ENCODE measurements at regions not wholly inside any gene's neighbourhood (a gene's known extent, or its start where the extent isn't known, plus 50 kb on each side); places are given as distances from the start of the nearest gene placed in this dataset.
"Not testable (repeated sequence)": the region's sequence is repeated elsewhere in the genome, so short reads cannot be mapped to it uniquely, and the experiment has no call there.

GRCh38 chr14:21921453-21921852, 247.8 kb upstream of the OR4E1 start:
- Mint-ChIP-seq H3K36me3 (ENCODE audit: low read depth) (peaks cover 8% of the 10 kb centered on the region), H3K4me3 (no peak overlapping the region), H3K27ac (no peak overlapping the region), H3K9me3 (no peaks in the 10 kb centered on the region), H3K27me3 (no peaks in the 10 kb centered on the region), H3K4me1 (peaks cover 70% of the 10 kb centered on the region)
- DNase-seq: no peak
- CTCF ChIA-PET: interaction anchor here (0.6 to 4.4 kb wide), 7 partner anchors 8 to 669 kb away, joined by 3 to 45 read pairs (median 6); no protein-coding TSS in a partner anchor
- POLR2A ChIA-PET: interaction anchor here (0.8 to 5.1 kb wide), 5 partner anchors 610 to 646 kb away, joined by 3 to 27 read pairs (median 3); no protein-coding TSS in a partner anchor

DNA sequence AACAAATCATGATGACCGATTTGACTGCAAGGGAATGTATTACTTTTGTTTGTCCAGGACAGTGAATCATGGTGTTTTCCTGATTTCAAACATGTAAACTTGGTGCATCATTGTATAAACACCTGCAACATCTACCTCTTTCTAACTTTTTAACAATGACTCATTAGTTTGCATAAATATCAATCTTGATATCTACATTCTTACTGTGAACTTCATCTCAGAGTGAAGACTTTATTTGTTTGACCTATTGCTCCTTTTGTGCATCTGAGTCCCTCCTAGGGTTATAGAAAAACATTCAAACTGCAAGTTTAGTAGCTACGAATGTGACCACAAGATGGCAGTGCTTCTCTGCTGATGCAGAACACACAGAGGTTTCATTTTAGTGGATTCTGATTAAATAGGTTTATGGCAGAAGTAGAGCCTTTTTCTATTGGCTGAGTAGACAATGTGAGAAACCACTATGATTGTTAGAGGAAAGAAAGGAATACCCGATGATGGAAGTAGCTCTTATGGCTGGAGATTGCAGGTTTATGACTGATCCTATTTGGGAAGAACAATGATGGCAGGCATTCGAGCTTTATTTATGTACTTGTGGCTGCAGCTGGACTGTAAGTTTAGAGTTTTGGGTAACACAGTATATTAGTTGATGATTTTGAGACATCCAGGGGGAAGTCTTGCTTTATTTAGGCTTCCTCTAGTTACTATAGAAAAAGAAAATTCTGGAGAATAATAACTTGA, 244.2 kb upstream of the OR4E1 start:
- ChIA-PET POLR2A (interaction anchor here (0.6 to 5.1 kb wide), 9 partner anchors 15 to 652 kb away, joined by 3 to 27 read pairs (median 4); no protein-coding TSS in a partner anchor), CTCF (interaction anchor here (0.7 to 4.4 kb wide), 25 partner anchors 11 to 726 kb away, joined by 3 to 45 read pairs (median 4); partner anchors contain the start of genes DAD1 and OR6J1)
- H3K27ac Mint-ChIP-seq: peak overlapping the region; percentile 74
- no peaks in the 10 kb centered on the region for H3K36me3 Mint-ChIP-seq (ENCODE audit: low read depth)
- H3K27me3 Mint-ChIP-seq: no peaks in the 10 kb centered on the region
- H3K4me1 Mint-ChIP-seq: peaks cover 69% of the 10 kb centered on the region
- no peaks in the 10 kb centered on the region for H3K9me3 Mint-ChIP-seq
- DNase-seq: peak; percentile 66
- peak overlapping the region; percentile 71 for H3K4me3 Mint-ChIP-seq

DNA sequence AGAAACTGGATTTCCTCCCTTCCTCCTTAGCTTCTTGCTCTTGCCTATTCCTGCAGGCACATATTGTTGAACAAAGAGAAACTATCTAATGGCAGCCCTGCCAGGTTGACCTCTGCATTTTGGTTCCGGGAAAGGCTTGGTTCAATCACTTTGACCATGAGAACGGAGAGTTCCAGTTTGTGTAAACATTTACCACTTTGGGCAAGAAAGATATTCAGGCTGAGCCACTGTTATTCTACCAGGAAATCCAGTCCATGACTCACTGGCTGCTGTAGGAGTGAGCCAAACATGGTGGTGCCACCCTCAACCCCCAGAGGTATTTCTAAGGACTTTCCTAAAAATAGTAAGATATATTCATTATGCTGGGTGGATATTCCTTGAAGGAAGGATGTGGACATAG, 242.2 kb upstream of the OR4E1 start:
- Mint-ChIP-seq H3K27ac (peak overlapping the region; percentile 81), H3K27me3 (peaks cover 3% of the 10 kb centered on the region), H3K4me3 (no peak overlapping the region), H3K9me3 (no peaks in the 10 kb centered on the region), H3K36me3 (ENCODE audit: low read depth) (no peaks in the 10 kb centered on the region), H3K4me1 (peaks cover 66% of the 10 kb centered on the region)
- ChIA-PET CTCF (interaction anchor here (0.6 to 2.1 kb wide), 5 partner anchors 20 to 973 kb away, joined by 3 to 7 read pairs (median 4); no protein-coding TSS in a partner anchor), POLR2A (interaction anchor here (1.7 kb wide), 1 partner anchor 641 kb away, joined by 5 read pairs; no protein-coding TSS in a partner anchor)
- no peak for DNase-seq

GRCh38 chr14:21913759-21914158, 240.1 kb upstream of the OR4E1 start:
- peak overlapping the region; percentile 76 for H3K27ac Mint-ChIP-seq
- peaks cover 8% of the 10 kb centered on the region for H3K27me3 Mint-ChIP-seq
- H3K4me1 Mint-ChIP-seq: peaks cover 58% of the 10 kb centered on the region
- POLR2A ChIA-PET: interaction anchor here (0.9 to 2.9 kb wide), 10 partner anchors 9 to 973 kb away, joined by 3 to 14 read pairs (median 3); no protein-coding TSS in a partner anchor
- peak; percentile 83 for DNase-seq
- no peaks in the 10 kb centered on the region for H3K36me3 Mint-ChIP-seq (ENCODE audit: low read depth)
- H3K9me3 Mint-ChIP-seq: no peaks in the 10 kb centered on the region
- H3K4me3 Mint-ChIP-seq: peak overlapping the region; percentile 30
- CTCF ChIA-PET: interaction anchor here (0.6 to 2.9 kb wide), 36 partner anchors 9 to 972 kb away, joined by 3 to 26 read pairs (median 4); no protein-coding TSS in a partner anchor

- Mint-ChIP-seq H3K27ac (peak overlapping the region; percentile 45), H3K36me3 (ENCODE audit: low read depth) (no peaks in the 10 kb centered on the region), H3K4me1 (peaks cover 44% of the 10 kb centered on the region), H3K4me3 (no peak overlapping the region), H3K9me3 (no peaks in the 10 kb centered on the region), H3K27me3 (peaks cover 8% of the 10 kb centered on the region)
- DNase-seq: no peak
- CTCF ChIA-PET: interaction anchor here (0.9 to 2.9 kb wide), 11 partner anchors 9 to 658 kb away, joined by 3 to 26 read pairs (median 4); no protein-coding TSS in a partner anchor
- POLR2A ChIA-PET: interaction anchor here (1.0 to 2.9 kb wide), 5 partner anchors 12 to 676 kb away, joined by 3 to 14 read pairs (median 4); partner anchors contain the start of gene DAD1
These were observed 238.7 kb upstream of the OR4E1 start for GRCh38 chr14:21912367-21912766.

DNA sequence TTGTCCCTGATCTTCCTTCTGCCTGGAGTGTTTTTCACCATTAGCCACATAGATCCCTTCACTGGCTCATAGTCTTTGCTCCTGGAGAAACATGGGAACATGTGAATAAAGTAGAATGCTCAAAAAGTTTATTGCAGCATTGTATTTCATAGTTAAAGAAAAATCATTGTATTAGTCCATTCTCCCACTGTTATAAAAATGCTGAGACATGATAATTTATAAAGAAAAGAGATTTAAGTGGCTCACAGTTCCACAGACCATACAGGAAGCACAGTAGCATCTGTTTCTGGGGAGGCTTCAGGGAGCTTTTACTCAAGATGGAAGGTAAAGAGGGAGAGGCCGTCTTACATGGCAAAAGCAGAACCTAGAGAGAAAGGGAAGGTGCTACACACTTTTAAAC, 238.3 kb upstream of the OR4E1 start:
- no peak overlapping the region for H3K4me3 Mint-ChIP-seq
- ChIA-PET POLR2A (interaction anchor here (1.0 to 2.6 kb wide), 4 partner anchors 628 to 677 kb away, joined by 3 to 14 read pairs (median 4); partner anchors contain the start of gene DAD1), CTCF (interaction anchor here (0.9 to 2.7 kb wide), 7 partner anchors 12 to 658 kb away, joined by 3 to 26 read pairs (median 4); no protein-coding TSS in a partner anchor)
- H3K9me3 Mint-ChIP-seq: no peaks in the 10 kb centered on the region
- peaks cover 39% of the 10 kb centered on the region for H3K4me1 Mint-ChIP-seq
- H3K27ac Mint-ChIP-seq: no peak overlapping the region
- H3K27me3 Mint-ChIP-seq: peaks cover 8% of the 10 kb centered on the region
- H3K36me3 Mint-ChIP-seq (ENCODE audit: low read depth): no peaks in the 10 kb centered on the region
- DNase-seq: no peak

- H3K9me3 Mint-ChIP-seq: no peaks in the 10 kb centered on the region
- CTCF ChIA-PET: no interaction called here
- H3K27me3 Mint-ChIP-seq: peaks cover 8% of the 10 kb centered on the region
- H3K36me3 Mint-ChIP-seq (ENCODE audit: low read depth): no peaks in the 10 kb centered on the region
- no peak overlapping the region for H3K27ac Mint-ChIP-seq
- POLR2A ChIA-PET: no interaction called here
- DNase-seq: no peak
- H3K4me1 Mint-ChIP-seq: peaks cover 24% of the 10 kb centered on the region
- no peak overlapping the region for H3K4me3 Mint-ChIP-seq
These were observed 236.6 kb upstream of the OR4E1 start for GRCh38 chr14:21910260-21910659.

GRCh38 chr14:21902561-21903181, 229.1 kb upstream of the OR4E1 start:
- H3K4me3 Mint-ChIP-seq: peak overlapping the region; percentile 71
- ChIA-PET CTCF (interaction anchor here (0.7 to 1.1 kb wide), 7 partner anchors 10 to 863 kb away, joined by 3 to 6 read pairs (median 3); no protein-coding TSS in a partner anchor), POLR2A (interaction anchor here (1.0 kb wide), 1 partner anchor 667 kb away, joined by 3 read pairs; no protein-coding TSS in a partner anchor)
- H3K27ac Mint-ChIP-seq: peak overlapping the region; percentile 63
- DNase-seq: peak; percentile 60
- H3K27me3 Mint-ChIP-seq: no peaks in the 10 kb centered on the region
- H3K9me3 Mint-ChIP-seq: no peaks in the 10 kb centered on the region
- H3K36me3 Mint-ChIP-seq (ENCODE audit: low read depth): no peaks in the 10 kb centered on the region
- H3K4me1 Mint-ChIP-seq: peaks cover 16% of the 10 kb centered on the region

DNA sequence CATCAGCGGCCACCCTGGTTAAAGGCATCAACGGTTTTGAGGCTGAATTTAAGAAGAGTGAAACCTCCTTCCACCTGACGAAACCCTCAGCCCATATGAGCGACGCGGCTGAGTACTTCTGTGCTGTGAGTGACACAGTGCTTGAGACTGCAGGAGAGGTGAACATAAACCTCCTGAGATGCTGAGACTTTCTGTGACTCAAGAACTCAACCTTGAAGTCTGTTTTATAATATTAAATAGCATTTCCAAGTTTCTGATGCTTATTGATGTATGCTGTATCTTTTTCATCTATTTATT, 221.2 kb upstream of the OR4E1 start:
- Mint-ChIP-seq H3K27ac (peak overlapping the region; percentile 77), H3K4me1 (peaks cover 27% of the 10 kb centered on the region), H3K4me3 (peak overlapping the region; percentile 71)
- ChIA-PET POLR2A (interaction anchor here (1.3 to 1.5 kb wide), 2 partner anchors 632 to 662 kb away, joined by 3 to 5 read pairs; no protein-coding TSS in a partner anchor), CTCF (interaction anchor here (0.9 to 2.2 kb wide), 5 partner anchors 17 to 35 kb away, joined by 3 to 9 read pairs (median 3); no protein-coding TSS in a partner anchor)
- not testable (repeated sequence) for H3K9me3 Mint-ChIP-seq; H3K27me3 Mint-ChIP-seq; DNase-seq; H3K36me3 Mint-ChIP-seq (ENCODE audit: low read depth)

DNA sequence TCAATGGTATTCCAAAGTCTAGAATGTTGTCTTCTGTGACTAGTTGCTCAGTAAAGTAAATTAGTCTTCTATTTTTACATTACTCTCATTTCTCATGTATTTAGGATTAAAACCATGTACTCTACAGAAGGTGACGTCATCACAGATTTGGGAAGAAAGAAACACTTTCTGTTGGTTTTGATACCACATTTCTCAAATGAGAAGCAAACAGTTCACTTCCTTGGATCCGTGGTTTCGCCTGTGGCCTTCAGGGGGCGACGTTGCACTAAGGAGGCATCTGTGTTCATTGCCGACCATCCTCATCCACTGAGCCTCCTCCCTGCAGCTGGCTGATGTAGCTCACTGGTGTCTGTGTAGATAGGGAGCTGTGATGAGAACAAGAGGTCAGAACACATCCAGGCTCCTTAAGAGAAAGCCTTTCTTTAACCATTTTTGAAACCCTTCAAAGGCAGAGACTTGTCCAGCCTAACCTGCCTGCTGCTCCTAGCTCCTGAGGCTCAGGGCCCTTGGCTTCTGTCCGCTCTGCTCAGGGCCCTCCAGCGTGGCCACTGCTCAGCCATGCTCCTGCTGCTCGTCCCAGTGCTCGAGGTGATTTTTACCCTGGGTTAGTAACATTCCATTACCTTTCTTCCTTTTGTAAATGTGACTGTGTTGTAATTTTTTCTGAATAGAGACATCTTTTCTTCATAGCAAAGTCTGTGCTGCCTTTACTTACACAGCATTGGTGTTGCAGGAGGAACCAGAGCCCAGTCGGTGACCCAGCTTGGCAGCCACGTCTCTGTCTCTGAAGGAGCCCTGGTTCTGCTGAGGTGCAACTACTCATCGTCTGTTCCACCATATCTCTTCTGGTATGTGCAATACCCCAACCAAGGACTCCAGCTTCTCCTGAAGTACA, 220.6 kb upstream of the OR4E1 start:
- CTCF ChIA-PET: interaction anchor here (0.9 to 2.2 kb wide), 6 partner anchors 17 to 35 kb away, joined by 3 to 9 read pairs (median 3); no protein-coding TSS in a partner anchor
- H3K27me3 Mint-ChIP-seq: peaks cover 4% of the 10 kb centered on the region
- POLR2A ChIA-PET: interaction anchor here (0.9 to 1.5 kb wide), 3 partner anchors 20 to 662 kb away, joined by 3 to 5 read pairs (median 3); no protein-coding TSS in a partner anchor

DNA sequence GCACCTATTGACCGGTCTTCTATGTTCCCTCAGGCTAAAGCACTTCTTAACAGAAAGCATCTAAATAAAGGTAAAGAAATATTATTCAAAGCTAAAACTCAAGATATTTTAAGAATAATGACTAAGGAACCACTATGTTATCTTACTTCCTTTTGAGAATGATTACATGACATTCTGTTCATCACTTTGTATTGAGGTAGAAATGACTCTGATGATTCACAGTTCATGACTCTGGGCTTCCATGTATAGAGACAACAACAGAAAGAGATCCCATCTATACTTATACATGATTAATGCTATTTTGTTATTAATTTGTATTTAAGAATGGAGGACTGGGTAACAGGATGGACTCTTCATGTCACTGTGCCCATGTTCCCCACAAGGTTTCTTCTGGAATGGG, 218.3 kb upstream of the OR4E1 start:
- Mint-ChIP-seq H3K9me3 (no peaks in the 10 kb centered on the region), H3K27me3 (peaks cover 6% of the 10 kb centered on the region), H3K4me1 (peaks cover 39% of the 10 kb centered on the region), H3K36me3 (ENCODE audit: low read depth) (no peaks in the 10 kb centered on the region), H3K27ac (no peak overlapping the region), H3K4me3 (no peak overlapping the region)
- ChIA-PET POLR2A (interaction anchor here (0.6 kb wide), 1 partner anchor 697 kb away, joined by 4 read pairs; the partner anchor contains the start of gene DAD1), CTCF (interaction anchor here (0.8 kb wide), 1 partner anchor 23 kb away, joined by 3 read pairs; no protein-coding TSS in a partner anchor)
- DNase-seq: no peak

More for the DNA sequence above, 220.6 kb upstream of the OR4E1 start:
- H3K9me3 Mint-ChIP-seq: no peaks in the 10 kb centered on the region
- DNase-seq: peak; percentile 68
- H3K4me1 Mint-ChIP-seq: peaks cover 27% of the 10 kb centered on the region
- H3K27ac Mint-ChIP-seq: peak overlapping the region; percentile 77
- H3K36me3 Mint-ChIP-seq (ENCODE audit: low read depth): no peaks in the 10 kb centered on the region
- H3K4me3 Mint-ChIP-seq: peak overlapping the region; percentile 71

GRCh38 chr14:21884995-21885394, 211.4 kb upstream of the OR4E1 start:
- no peak overlapping the region for H3K27ac Mint-ChIP-seq
- H3K4me3 Mint-ChIP-seq: no peak overlapping the region
- H3K36me3 Mint-ChIP-seq (ENCODE audit: low read depth): no peaks in the 10 kb centered on the region
- no peak for DNase-seq
- ChIA-PET CTCF (interaction anchor here (0.7 to 0.8 kb wide), 2 partner anchors 16 to 29 kb away, joined by 3 read pairs; no protein-coding TSS in a partner anchor), POLR2A (no interaction called here)
- H3K27me3 Mint-ChIP-seq: peaks cover 21% of the 10 kb centered on the region
- peaks cover 16% of the 10 kb centered on the region for H3K4me1 Mint-ChIP-seq
- H3K9me3 Mint-ChIP-seq: no peaks in the 10 kb centered on the region
